Muscle layer of colon (tissue), 2 donors: ENCODE measurements at regions not wholly inside any gene's neighbourhood (a gene's known extent, or its start where the extent isn't known, plus 50 kb on each side); places are given as distances from the start of the nearest gene placed in this dataset.
"Not testable (repeated sequence)": the region's sequence is repeated elsewhere in the genome, so short reads cannot be mapped to it uniquely, and the experiment has no call there.

Experiments used
- H3K27ac ChIP-seq: one replicate; pipeline ENCODE4 v1.7.0; 2013; ENCODE audit warnings: low read depth, mild to moderate bottlenecking, low read length, moderate library complexity
- H3K27me3 ChIP-seq, 2 donors: one replicate each; pipeline ENCODE4 v1.7.0; 2013; ENCODE audit warnings: low read length in 2 of 2, mild to moderate bottlenecking in 2 of 2; ENCODE audit not compliant: insufficient read depth in 2 of 2, control insufficient read depth in 1 of 2
- H3K36me3 ChIP-seq: one replicate; pipeline ENCODE4 v1.7.0; 2013; ENCODE audit warnings: mild to moderate bottlenecking, low read length; ENCODE audit not compliant: insufficient read depth
- H3K4me1 ChIP-seq: one replicate; pipeline ENCODE4 v1.7.0; 2013; ENCODE audit warnings: mild to moderate bottlenecking, low read length; ENCODE audit not compliant: insufficient read depth
- H3K4me3 ChIP-seq, 2 donors: one replicate each; pipeline ENCODE4 v1.7.0; 2013; ENCODE audit warnings: low read length in 2 of 2, low read depth in 1 of 2, mild to moderate bottlenecking in 1 of 2, moderate library complexity in 1 of 2
- H3K9ac ChIP-seq: one replicate; pipeline ENCODE4 v1.7.0; 2013; ENCODE audit warnings: low read length
- H3K9me3 ChIP-seq: one replicate; pipeline ENCODE4 v1.7.0; 2013; ENCODE audit warnings: mild to moderate bottlenecking, low read length
- donor health status: abdominal sarcoma.
- donor health status: Adenocarcinoma of cecum.

DNA sequence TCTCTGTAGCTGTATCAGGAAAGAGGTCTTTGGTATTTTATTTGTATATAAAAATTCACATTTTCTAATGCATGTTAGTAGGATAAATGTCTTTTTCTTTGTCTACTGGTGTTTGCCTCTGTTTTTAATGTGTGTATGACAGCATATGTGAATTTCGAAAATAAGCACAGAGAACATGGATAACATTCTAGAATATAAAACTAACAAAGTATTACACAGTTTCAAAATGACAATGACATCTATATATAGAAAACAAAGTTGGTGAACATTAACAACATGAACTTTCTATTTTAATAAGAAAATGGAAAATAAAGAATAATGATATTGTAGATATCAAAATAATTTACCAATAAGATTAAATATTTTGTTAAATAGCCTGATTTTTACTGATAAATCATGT is 608.0 kb downstream of the COL12A1 start:
- no peaks in the 10 kb centered on the region for H3K4me1 ChIP-seq
- no peaks in the 10 kb centered on the region for H3K36me3 ChIP-seq
- H3K27me3 ChIP-seq: no peaks in the 10 kb centered on the region
- no peak overlapping the region for H3K27ac ChIP-seq
- H3K9me3 ChIP-seq: no peaks in the 10 kb centered on the region
- no peak overlapping the region for H3K4me3 ChIP-seq
- H3K9ac ChIP-seq: no peak overlapping the region

GRCh38 chr6:74597266-74597665 is 608.6 kb downstream of the COL12A1 start:
- Histone ChIP-seq H3K27ac (no peak overlapping the region), H3K4me1 (no peaks in the 10 kb centered on the region), H3K36me3 (no peaks in the 10 kb centered on the region), H3K27me3 (no peaks in the 10 kb centered on the region), H3K9ac (no peak overlapping the region), H3K9me3 (no peaks in the 10 kb centered on the region), H3K4me3 (no peak overlapping the region)

DNA sequence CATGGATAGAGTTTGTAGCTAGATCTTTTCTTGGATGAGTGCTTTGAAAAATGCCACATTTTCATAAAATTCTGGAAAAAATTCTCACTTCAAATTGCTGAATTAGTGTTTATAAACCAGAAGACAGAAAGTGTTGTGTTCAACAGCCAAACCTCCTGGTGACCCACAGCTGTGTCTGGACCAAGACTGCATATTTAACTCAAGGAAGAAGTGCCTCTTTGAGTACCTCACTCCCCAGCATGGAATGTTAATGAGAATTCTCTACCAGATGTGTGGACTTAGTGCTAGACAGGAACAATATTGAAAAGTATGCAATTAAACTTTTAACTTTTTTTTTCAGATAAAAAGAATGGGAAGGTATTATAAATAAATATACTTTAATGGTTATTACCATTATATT is 609.3 kb downstream of the COL12A1 start:
- no peaks in the 10 kb centered on the region for H3K27me3 ChIP-seq
- H3K4me1 ChIP-seq: no peaks in the 10 kb centered on the region
- no peaks in the 10 kb centered on the region for H3K9me3 ChIP-seq
- no peak overlapping the region for H3K27ac ChIP-seq
- no peaks in the 10 kb centered on the region for H3K36me3 ChIP-seq
- no peak overlapping the region for H3K9ac ChIP-seq
- H3K4me3 ChIP-seq: no peak overlapping the region

DNA sequence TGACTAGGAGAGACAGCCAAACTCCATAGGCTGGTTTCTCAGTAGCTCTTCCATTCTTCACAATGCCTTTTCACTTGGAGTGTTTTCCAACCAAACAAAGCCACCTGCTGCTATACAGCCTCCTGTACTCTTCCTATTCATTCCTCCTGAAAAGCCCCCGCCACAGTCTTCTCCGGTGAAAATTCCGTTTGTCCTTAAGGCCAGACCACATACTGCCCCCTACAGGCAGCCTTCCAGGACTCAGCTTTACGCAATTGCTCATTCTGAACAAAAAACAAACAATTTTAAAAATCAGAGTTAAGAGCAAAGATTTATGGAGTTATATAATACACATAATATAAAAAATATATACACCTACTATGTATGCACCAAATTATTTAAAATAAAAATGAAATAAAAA is 611.5 kb downstream of the COL12A1 start:
- H3K27ac ChIP-seq, H3K36me3 ChIP-seq, H3K9ac ChIP-seq, H3K9me3 ChIP-seq, H3K4me3 ChIP-seq, H3K27me3 ChIP-seq, H3K4me1 ChIP-seq: not testable (repeated sequence)

- Histone ChIP-seq H3K9me3 (no peaks in the 10 kb centered on the region), H3K27ac (no peak overlapping the region), H3K36me3 (no peaks in the 10 kb centered on the region)
Observed at GRCh38 chr6:74588094-74588832, 617.6 kb downstream of the COL12A1 start.

DNA sequence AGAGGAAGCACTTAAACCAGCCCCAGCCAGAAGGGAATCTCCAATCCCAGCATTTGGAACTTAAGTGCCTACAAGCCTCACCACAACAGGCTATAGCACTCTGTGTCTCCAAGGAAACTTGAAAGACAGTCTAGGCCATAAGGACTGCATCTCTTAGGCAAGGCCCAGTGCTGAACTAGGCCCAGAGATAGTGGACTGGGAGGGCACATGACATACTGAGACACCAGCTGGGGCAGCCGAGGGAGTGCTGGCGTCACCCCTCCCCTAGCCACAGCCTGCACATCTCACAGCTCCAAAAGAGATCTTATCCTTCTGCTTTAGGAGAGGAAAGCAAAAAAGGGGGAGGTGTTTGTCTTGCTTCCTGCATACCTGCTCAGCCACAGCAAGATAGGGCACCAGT is 618.5 kb downstream of the COL12A1 start:
- H3K9me3 ChIP-seq: no peaks in the 10 kb centered on the region
- H3K9ac ChIP-seq: no peak overlapping the region
- H3K4me3 ChIP-seq: no peak overlapping the region
- H3K36me3 ChIP-seq: no peaks in the 10 kb centered on the region
- no peak overlapping the region for H3K27ac ChIP-seq
- no peaks in the 10 kb centered on the region for H3K4me1 ChIP-seq
- no peaks in the 10 kb centered on the region for H3K27me3 ChIP-seq

More at GRCh38 chr6:74588094-74588832, 617.6 kb downstream of the COL12A1 start:
- Histone ChIP-seq H3K27me3 (no peaks in the 10 kb centered on the region), H3K4me1 (no peaks in the 10 kb centered on the region), H3K4me3 (no peak overlapping the region), H3K9ac (no peak overlapping the region)

DNA sequence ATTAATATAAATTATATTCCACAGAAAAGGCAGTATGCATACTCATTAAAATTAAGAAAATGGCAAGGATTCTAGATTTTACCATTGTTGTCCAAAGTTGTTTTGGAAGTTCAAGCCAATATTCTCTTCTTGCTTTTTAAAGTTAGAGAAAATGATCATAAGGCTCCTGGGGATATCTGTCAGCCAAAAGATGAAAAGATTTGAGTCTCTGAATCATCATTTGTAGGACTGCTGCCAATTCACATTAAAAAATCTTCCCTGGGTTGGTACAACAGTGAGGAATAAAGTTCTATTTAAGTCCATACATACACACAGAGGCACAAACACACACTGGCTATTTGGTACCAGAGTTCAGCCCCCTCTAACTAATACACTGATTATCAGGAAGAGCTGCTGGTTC is 620.1 kb downstream of the COL12A1 start:
- no peak overlapping the region for H3K27ac ChIP-seq
- H3K27me3 ChIP-seq: no peaks in the 10 kb centered on the region
- H3K4me3 ChIP-seq: no peak overlapping the region
- H3K9ac ChIP-seq: no peak overlapping the region
- H3K36me3 ChIP-seq: no peaks in the 10 kb centered on the region
- H3K9me3 ChIP-seq: no peaks in the 10 kb centered on the region
- no peaks in the 10 kb centered on the region for H3K4me1 ChIP-seq

GRCh38 chr6:74581681-74582080 is 624.2 kb downstream of the COL12A1 start:
- no peaks in the 10 kb centered on the region for H3K36me3 ChIP-seq
- peaks cover 4% of the 10 kb centered on the region for H3K4me1 ChIP-seq
- no peaks in the 10 kb centered on the region for H3K9me3 ChIP-seq
- no peak overlapping the region for H3K9ac ChIP-seq
- H3K27me3 ChIP-seq: no peaks in the 10 kb centered on the region
- no peak overlapping the region for H3K4me3 ChIP-seq
- H3K27ac ChIP-seq: no peak overlapping the region

- no peak overlapping the region for H3K4me3 ChIP-seq
- no peak overlapping the region for H3K27ac ChIP-seq
- no peaks in the 10 kb centered on the region for H3K27me3 ChIP-seq
- no peaks in the 10 kb centered on the region for H3K36me3 ChIP-seq
- no peaks in the 10 kb centered on the region for H3K9me3 ChIP-seq
- peaks cover 4% of the 10 kb centered on the region for H3K4me1 ChIP-seq
- no peak overlapping the region for H3K9ac ChIP-seq
Observed at GRCh38 chr6:74579794-74580193, 626.1 kb downstream of the COL12A1 start.

- no peak overlapping the region for H3K27ac ChIP-seq
- no peak overlapping the region for H3K4me3 ChIP-seq
- H3K36me3 ChIP-seq: no peaks in the 10 kb centered on the region
- H3K27me3 ChIP-seq: no peaks in the 10 kb centered on the region
- H3K9ac ChIP-seq: no peak overlapping the region
- H3K9me3 ChIP-seq: no peaks in the 10 kb centered on the region
- peaks cover 4% of the 10 kb centered on the region for H3K4me1 ChIP-seq
Observed at GRCh38 chr6:74579047-74579446, 626.8 kb downstream of the COL12A1 start.

- Histone ChIP-seq H3K27me3 (no peaks in the 10 kb centered on the region), H3K27ac (no peak overlapping the region)
Observed at GRCh38 chr6:74578339-74578738, 627.5 kb downstream of the COL12A1 start.

GRCh38 chr6:74577619-74578018 is 628.2 kb downstream of the COL12A1 start:
- Histone ChIP-seq H3K9me3 (no peaks in the 10 kb centered on the region), H3K27me3 (no peaks in the 10 kb centered on the region), H3K36me3 (no peaks in the 10 kb centered on the region), H3K4me1 (peaks cover 4% of the 10 kb centered on the region), H3K4me3 (no peak overlapping the region), H3K9ac (no peak overlapping the region), H3K27ac (no peak overlapping the region)

More at GRCh38 chr6:74578339-74578738, 627.5 kb downstream of the COL12A1 start:
- Histone ChIP-seq H3K9ac (no peak overlapping the region), H3K36me3 (no peaks in the 10 kb centered on the region), H3K9me3 (no peaks in the 10 kb centered on the region), H3K4me3 (no peak overlapping the region), H3K4me1 (peaks cover 4% of the 10 kb centered on the region)
